Spleen (tissue), 11 donors: ENCODE measurements at regions not wholly inside any gene's neighbourhood (a gene's known extent, or its start where the extent isn't known, plus 50 kb on each side); places are given as distances from the start of the nearest gene placed in this dataset.
"Not testable (repeated sequence)": the region's sequence is repeated elsewhere in the genome, so short reads cannot be mapped to it uniquely, and the experiment has no call there.

ENCODE experiments used
- DNase-seq: peaks from one replicate; pipeline ENCODE4 v3.0.0-alpha.2; 2020
- H3K27ac ChIP-seq, 8 donors: fragments of 200-600 bp; sonication (generic) in 7 of 8; 1 replicate in 4 of 8; 2 replicates in 4 of 8; pipeline versions ENCODE4 v1.5.0 to v1.8.0; 2016 to 2021; ENCODE audit warnings: inconsistent platforms in 4 of 8, mild to moderate bottlenecking in 4 of 8, moderate library complexity in 1 of 8
- H3K27me3 ChIP-seq, 7 donors: fragments of 200-600 bp; sonication (generic) in 6 of 7; replicated peaks in 1 of 7; 1 replicate in 4 of 7; 2 replicates in 3 of 7; pipeline versions ENCODE4 v1.5.0 to v1.8.0; 2016 to 2021; ENCODE audit warnings: inconsistent platforms in 3 of 7, mild to moderate bottlenecking in 1 of 7
- H3K36me3 ChIP-seq, 6 donors: fragments of 200-600 bp; sonication (generic) in 5 of 6; 1 replicate in 4 of 6; 2 replicates in 2 of 6; pipeline versions ENCODE4 v1.5.0 to v1.8.0; 2016 to 2021; ENCODE audit warnings: inconsistent platforms in 2 of 6
- H3K4me1 ChIP-seq, 6 donors: fragments of 200-600 bp; sonication (generic) in 5 of 6; 1 replicate in 3 of 6; 2 replicates in 3 of 6; pipeline versions ENCODE4 v1.5.0 to v1.8.0; 2016 to 2021; ENCODE audit warnings: inconsistent platforms in 3 of 6
- H3K4me3 ChIP-seq, 8 donors: fragments of 200-600 bp; sonication (generic) in 7 of 8; 1 replicate in 4 of 8; 2 replicates in 4 of 8; pipeline versions ENCODE4 v1.5.0 to v1.8.0; 2016 to 2021; ENCODE audit warnings: inconsistent platforms in 4 of 8, mild to moderate bottlenecking in 4 of 8, moderate library complexity in 2 of 8
- H3K9me3 ChIP-seq, 8 donors: fragments of 200-600 bp; sonication (generic) in 7 of 8; 1 replicate in 4 of 8; 2 replicates in 4 of 8; pipeline versions ENCODE4 v1.5.0 to v1.8.0; 2016 to 2021; ENCODE audit warnings: inconsistent platforms in 4 of 8
- POLR2A ChIP-seq, 3 donors: fragments of 450-650 bp; IDR thresholded peaks; one replicate each; pipeline ENCODE4 v1.5.1; 2017; ENCODE audit warnings: antibody characterized with exemption in 3 of 3, mild to moderate bottlenecking in 1 of 3
- POLR2AphosphoS5 ChIP-seq, 3 donors: sonication (generic); formaldehyde crosslinking; IDR thresholded peaks; one replicate each; pipeline ENCODE4 v1.5.1; 2017; ENCODE audit warnings: antibody characterized with exemption in 3 of 3
- WGBS, 5 donors: extraction: QIAGEN DNeasy Blood & Tissue Kit in 3 of 5; methylation state at CpG; one replicate each; pipeline versions ENCODE4 v1.1.5 to v1.1.7; 2013 to 2018; 5-methylcytosine and 5-hydroxymethylcytosine counted together
- intact Hi-C: fragments of 100-400 bp; cut with DNase I; formaldehyde crosslinking; loops from one replicate; pipeline ENCODE4 v1.15.0; 2023; ENCODE audit warnings: low total_unique reads
- TF ChIP-seq, protein P1 (sequence below), 11 experiments: fragments of 200-600 bp in 7 of 11; fragments of 450-650 bp in 4 of 11; sonication (generic) in 4 of 11; IDR thresholded peaks in 8 of 11; conservative IDR thresholded peaks in 3 of 11; 1 replicate in 7 of 11; 2 replicates in 4 of 11; pipeline versions ENCODE4 v1.4.0 to v1.8.0; 2016 to 2021; ENCODE audit warnings: antibody characterized with exemption in 11 of 11, inconsistent platforms in 4 of 11, mild to moderate bottlenecking in 1 of 11
- donor health status: healthy with polysubstance abuse.
- donor health status: DM: no; HTN: no; CAD: no; lungs with moderate emphysema.
- donor health status: DM: no; HTN: no; CAD: no.
- donor health status: Bipolar disorder and iron deficiency.
- donor health status: healthy.
- donor health status: DM: no; HTN: no; CAD: no.
- donor health status: DM: yes; HTN: yes; CAD: no.

DNA sequence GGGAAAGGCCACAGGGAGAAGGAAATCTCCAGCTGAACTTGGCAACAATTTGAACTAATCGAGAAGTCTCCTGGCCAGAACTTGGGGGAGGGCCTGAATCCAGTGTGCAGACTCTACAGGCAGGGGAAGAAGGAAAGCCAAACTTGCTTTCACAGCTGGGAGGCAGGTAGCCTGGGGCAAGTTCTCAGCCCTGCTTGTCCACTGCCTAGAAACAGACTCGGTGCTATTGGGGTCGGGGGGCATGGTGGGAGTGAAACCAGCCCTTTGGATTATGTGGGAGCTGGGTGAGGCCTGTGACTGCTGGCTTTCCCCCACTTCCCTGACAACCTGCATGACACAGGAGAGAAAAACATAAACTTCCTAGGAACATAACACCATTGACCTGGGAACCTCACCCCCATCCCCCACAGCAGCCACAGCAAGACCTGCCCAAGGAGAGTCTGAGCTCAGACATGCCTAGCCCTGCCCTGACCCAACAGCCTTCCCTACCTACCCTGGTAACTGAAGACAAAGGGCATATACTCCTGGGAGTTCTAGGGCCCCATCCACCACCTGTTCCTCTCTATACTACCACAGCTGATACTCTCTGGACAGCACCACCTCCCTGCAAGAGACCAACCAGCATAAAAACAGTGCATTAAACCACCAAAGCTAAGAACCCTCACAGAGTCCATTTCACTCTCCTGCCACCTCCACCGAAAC, 103.7 kb upstream of the MNS1 start:
- intact Hi-C loops, result no loop called here
- WGBS, 5 donors, result 86 to 96% (median 91%) methylated on average over 4 of the region's 4 CpGs
- Histone ChIP-seq H3K4me1 (no peaks in the 10 kb centered on the region), H3K36me3 (no peaks in the 10 kb centered on the region), H3K9me3 (peaks cover 0 to 18% (median 10%) of the 10 kb centered on the region in 8 donors), H3K27ac (no peak overlapping the region), H3K27me3 (no peaks in the 10 kb centered on the region), H3K4me3 (no peak overlapping the region)
- DNase-seq, result no peak
- TF ChIP-seq POLR2A (IDR thresholded peaks at IDR 0.05) (no peak), POLR2AphosphoS5 (IDR thresholded peaks at IDR 0.05) (no peak)
- TF ChIP-seq, protein P1, sequence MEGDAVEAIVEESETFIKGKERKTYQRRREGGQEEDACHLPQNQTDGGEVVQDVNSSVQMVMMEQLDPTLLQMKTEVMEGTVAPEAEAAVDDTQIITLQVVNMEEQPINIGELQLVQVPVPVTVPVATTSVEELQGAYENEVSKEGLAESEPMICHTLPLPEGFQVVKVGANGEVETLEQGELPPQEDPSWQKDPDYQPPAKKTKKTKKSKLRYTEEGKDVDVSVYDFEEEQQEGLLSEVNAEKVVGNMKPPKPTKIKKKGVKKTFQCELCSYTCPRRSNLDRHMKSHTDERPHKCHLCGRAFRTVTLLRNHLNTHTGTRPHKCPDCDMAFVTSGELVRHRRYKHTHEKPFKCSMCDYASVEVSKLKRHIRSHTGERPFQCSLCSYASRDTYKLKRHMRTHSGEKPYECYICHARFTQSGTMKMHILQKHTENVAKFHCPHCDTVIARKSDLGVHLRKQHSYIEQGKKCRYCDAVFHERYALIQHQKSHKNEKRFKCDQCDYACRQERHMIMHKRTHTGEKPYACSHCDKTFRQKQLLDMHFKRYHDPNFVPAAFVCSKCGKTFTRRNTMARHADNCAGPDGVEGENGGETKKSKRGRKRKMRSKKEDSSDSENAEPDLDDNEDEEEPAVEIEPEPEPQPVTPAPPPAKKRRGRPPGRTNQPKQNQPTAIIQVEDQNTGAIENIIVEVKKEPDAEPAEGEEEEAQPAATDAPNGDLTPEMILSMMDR (IDR thresholded peaks at IDR 0.05 in 8 of 11, conservative IDR thresholded peaks at IDR 0.05 in 3 of 11), result no peak

DNA sequence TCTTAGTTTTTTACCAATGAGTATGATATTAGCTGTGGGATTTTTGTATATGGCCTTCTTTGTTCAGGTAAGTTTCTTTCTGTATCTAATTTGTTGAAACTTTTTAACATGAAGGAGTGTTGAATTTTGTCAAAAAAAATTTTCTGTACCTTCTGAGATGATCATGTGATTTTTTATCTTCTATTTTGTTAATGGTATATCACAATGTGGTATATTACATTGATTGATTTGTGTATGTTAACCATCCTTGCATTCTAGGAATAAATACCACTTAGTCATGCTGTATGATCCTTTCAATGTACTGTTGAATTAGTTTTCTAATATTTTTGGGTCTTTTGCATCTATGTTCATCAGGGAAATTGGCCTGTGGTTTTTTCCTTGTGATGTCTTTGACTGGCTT, 92.5 kb upstream of the MNS1 start:
- TF ChIP-seq POLR2AphosphoS5 (IDR thresholded peaks at IDR 0.05), result no peak
- TF ChIP-seq, protein P1 (IDR thresholded peaks at IDR 0.05 in 8 of 11, conservative IDR thresholded peaks at IDR 0.05 in 3 of 11), result no peak
- no peak for TF ChIP-seq POLR2A (IDR thresholded peaks at IDR 0.05)
- H3K4me3 ChIP-seq, result no peak overlapping the region
- DNase-seq, result no peak
- no peak overlapping the region for H3K27ac ChIP-seq
- H3K4me1 ChIP-seq, result no peaks in the 10 kb centered on the region
- peaks cover 0 to 46% (median 34%) of the 10 kb centered on the region in 8 donors for H3K9me3 ChIP-seq
- H3K36me3 ChIP-seq, result no peaks in the 10 kb centered on the region
- H3K27me3 ChIP-seq, result peaks cover 0 to 10% (median 0%) of the 10 kb centered on the region in 7 donors
- intact Hi-C loops, result no loop called here

DNA sequence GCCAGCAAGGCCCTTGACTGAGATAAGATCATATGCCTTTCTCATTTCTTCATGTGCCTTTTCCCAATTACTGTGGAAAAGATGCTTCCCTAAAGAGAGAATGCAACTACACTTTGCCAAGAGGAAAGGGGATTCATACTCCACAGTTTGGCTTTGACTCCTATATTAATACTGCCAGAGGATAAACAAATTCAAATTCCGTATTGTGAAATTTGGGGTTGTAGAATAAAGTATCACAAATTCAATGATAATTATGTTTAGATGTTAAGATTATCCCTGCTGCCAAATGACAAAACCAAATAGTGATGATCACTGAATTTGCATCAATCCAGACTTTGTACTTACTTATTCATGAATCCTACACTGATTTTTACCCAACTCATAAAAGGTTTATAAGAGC, 88.5 kb upstream of the MNS1 start:
- H3K4me3 ChIP-seq, result no peak overlapping the region
- H3K4me1 ChIP-seq, result no peaks in the 10 kb centered on the region
- TF ChIP-seq, protein P1 (IDR thresholded peaks at IDR 0.05 in 8 of 11, conservative IDR thresholded peaks at IDR 0.05 in 3 of 11), result no peak
- TF ChIP-seq POLR2AphosphoS5 (IDR thresholded peaks at IDR 0.05), result no peak
- no peak for TF ChIP-seq POLR2A (IDR thresholded peaks at IDR 0.05)
- H3K9me3 ChIP-seq, result peaks cover 0 to 52% (median 34%) of the 10 kb centered on the region in 8 donors
- DNase-seq, result no peak
- no peaks in the 10 kb centered on the region for H3K36me3 ChIP-seq
- no peak overlapping the region for H3K27ac ChIP-seq
- H3K27me3 ChIP-seq, result no peaks in the 10 kb centered on the region
- intact Hi-C loops, result no loop called here
- 87 to 100% (median 94%) methylated on average over 1 of the region's 1 CpG for WGBS, 5 donors

DNA sequence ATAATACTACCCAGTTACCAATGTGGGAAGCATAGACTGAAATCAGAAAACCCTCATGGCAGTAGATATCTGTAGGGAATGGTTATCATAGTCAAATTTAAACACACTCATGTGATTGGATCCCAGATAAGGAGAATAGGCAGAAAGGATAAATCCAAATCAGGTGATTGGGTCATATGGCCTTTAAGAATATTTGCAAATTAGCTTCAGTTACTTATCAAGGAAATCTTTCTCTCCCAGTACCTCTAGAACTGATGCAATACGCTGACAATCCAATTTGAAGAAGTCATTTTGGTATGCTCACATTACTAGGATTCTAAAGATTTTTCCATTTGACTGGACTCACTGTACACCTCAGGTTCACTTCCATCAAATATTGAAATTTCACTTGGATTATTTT, 87.7 kb upstream of the MNS1 start:
- WGBS, 5 donors, result 78 to 100% (median 90%) methylated on average over 1 of the region's 1 CpG
- Histone ChIP-seq H3K4me1 (no peaks in the 10 kb centered on the region), H3K27me3 (no peaks in the 10 kb centered on the region), H3K4me3 (no peak overlapping the region), H3K27ac (no peak overlapping the region), H3K9me3 (peaks cover 0 to 44% (median 33%) of the 10 kb centered on the region in 8 donors), H3K36me3 (no peaks in the 10 kb centered on the region)
- DNase-seq, result no peak
- intact Hi-C loops, result no loop called here
- TF ChIP-seq, protein P1 (IDR thresholded peaks at IDR 0.05 in 8 of 11, conservative IDR thresholded peaks at IDR 0.05 in 3 of 11), result no peak
- TF ChIP-seq POLR2A (IDR thresholded peaks at IDR 0.05) (no peak), POLR2AphosphoS5 (IDR thresholded peaks at IDR 0.05) (no peak)

DNA sequence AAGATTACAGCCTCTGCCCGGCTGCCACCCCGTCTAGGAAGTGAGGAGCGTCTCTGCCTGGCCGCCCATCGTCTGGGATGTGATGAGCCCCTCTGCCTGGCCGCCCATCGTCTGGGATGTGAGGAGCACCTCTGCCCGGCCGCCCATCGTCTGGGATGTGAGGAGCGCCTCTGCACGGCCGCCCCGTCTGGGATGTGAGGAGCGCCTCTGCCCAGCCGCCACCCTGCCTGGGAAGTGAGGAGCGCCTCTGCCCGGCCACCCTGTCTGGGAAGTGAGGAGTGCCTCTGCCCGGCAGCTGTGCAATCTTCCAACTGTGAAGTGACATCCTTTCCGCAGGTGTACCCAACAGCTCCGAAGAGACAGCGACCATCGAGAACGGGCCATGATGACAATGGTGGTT, 75.6 kb upstream of the MNS1 start:
- DNase-seq, H3K4me1 ChIP-seq, H3K4me3 ChIP-seq, intact Hi-C loops, H3K27me3 ChIP-seq, H3K27ac ChIP-seq, H3K36me3 ChIP-seq: not testable (repeated sequence)
- 86 to 90% (median 88%) methylated on average over 12 to 24 of the region's 24 CpGs for WGBS, 5 donors
- H3K9me3 ChIP-seq, result peaks cover 5 to 24% (median 16%) of the 10 kb centered on the region in 8 donors

DNA sequence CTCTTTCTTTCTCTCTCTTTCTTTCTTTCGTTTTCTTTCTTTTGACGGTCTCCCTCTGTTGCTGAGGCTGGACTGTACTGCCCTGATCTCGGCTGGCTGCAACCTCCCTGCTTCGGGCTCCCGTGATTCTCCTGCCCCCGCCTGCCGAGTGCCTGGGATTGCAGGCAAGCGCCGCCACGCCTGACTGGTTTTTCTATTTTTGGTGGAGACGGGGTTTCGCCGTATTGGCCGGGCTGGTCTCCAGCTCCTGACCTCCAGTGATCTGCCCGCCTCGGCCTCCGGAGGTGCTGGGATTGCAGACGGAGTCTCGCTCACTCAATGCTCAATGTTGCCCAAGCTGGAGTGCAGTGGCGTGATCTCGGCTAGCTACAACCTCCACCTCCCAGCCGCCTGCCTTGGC, 75.2 kb upstream of the MNS1 start:
- H3K4me3 ChIP-seq, intact Hi-C loops, H3K27me3 ChIP-seq, H3K4me1 ChIP-seq, H3K36me3 ChIP-seq, H3K27ac ChIP-seq: not testable (repeated sequence)
- peaks cover 5 to 20% (median 13%) of the 10 kb centered on the region in 8 donors for H3K9me3 ChIP-seq
- peak; percentile 56 for DNase-seq
- WGBS, 5 donors, result 94 to 97% (median 96%) methylated on average over 18 to 22 of the region's 22 CpGs
